Gastrocnemius medialis (tissue), 4 donors: ENCODE measurements at regions not wholly inside any gene's neighbourhood (a gene's known extent, or its start where the extent isn't known, plus 50 kb on each side); places are given as distances from the start of the nearest gene placed in this dataset.

Experiments
- ATAC-seq, 2 donors: fragments of 150-250 bp; one replicate each; pipeline ENCODE4 v1.9.1; 2016
- DNase-seq, 2 donors: peaks; one replicate each; pipeline ENCODE4 v3.0.0-alpha.2; 2019
- H3K27ac ChIP-seq, 4 donors: fragments of 200-600 bp; sonication (generic); 1 replicate in 1 of 4; 2 replicates in 3 of 4; pipeline ENCODE4 v1.5.1; 2016 to 2018; ENCODE audit warnings: mild to moderate bottlenecking in 2 of 4, moderate library complexity in 1 of 4
- H3K27me3 ChIP-seq, 3 donors: fragments of 200-600 bp; sonication (generic) in 2 of 3; 1 replicate in 1 of 3; 2 replicates in 2 of 3; pipeline versions ENCODE4 v1.5.1 to v1.6.0; 2016 to 2019; ENCODE audit warnings: mild to moderate bottlenecking in 1 of 3, moderate library complexity in 1 of 3
- H3K36me3 ChIP-seq, 2 donors: fragments of 200-600 bp; sonication (generic) in 1 of 2; one replicate each; pipeline ENCODE4 v1.5.1; 2017 to 2018
- H3K4me1 ChIP-seq, 2 donors: fragments of 200-600 bp; sonication (generic) in 1 of 2; one replicate each; pipeline ENCODE4 v1.5.1; 2016 to 2017; ENCODE audit warnings: mild to moderate bottlenecking in 2 of 2
- H3K4me3 ChIP-seq, 4 donors: fragments of 200-600 bp; sonication (generic) in 3 of 4; 1 replicate in 1 of 4; 2 replicates in 3 of 4; pipeline ENCODE4 v1.5.1; 2016 to 2019; ENCODE audit warnings: mild to moderate bottlenecking in 2 of 4
- H3K9me3 ChIP-seq, 3 donors: fragments of 200-600 bp; sonication (generic) in 2 of 3; 1 replicate in 1 of 3; 2 replicates in 2 of 3; pipeline ENCODE4 v1.5.1; 2016 to 2019
- POLR2A ChIP-seq, 2 donors: fragments of 450-650 bp; IDR thresholded peaks; one replicate each; pipeline ENCODE4 v1.6.1; 2017; ENCODE audit warnings: antibody characterized with exemption in 2 of 2, mild to moderate bottlenecking in 2 of 2, moderate library complexity in 2 of 2
- in situ Hi-C, 4 donors: fragments of 200-750 bp; cut with MboI; loops; one replicate each; pipeline versions ENCODE4 v1.15.0 to v1.8.0; 2017; ENCODE audit warnings: low sequenced_read_pairs in 4 of 4
- intact Hi-C: fragments of 100-400 bp; cut with DNase I; formaldehyde crosslinking; loops from one replicate; pipeline ENCODE4 v1.15.1; 2023; ENCODE audit warnings: low total_unique reads
- TF ChIP-seq, protein P1 (sequence below), 5 experiments: fragments of 450-650 bp in 3 of 5; fragments of 200-600 bp in 2 of 5; sonication (generic) in 2 of 5; IDR thresholded peaks in 4 of 5; conservative IDR thresholded peaks in 1 of 5; 1 replicate in 4 of 5; 2 replicates in 1 of 5; pipeline ENCODE4 v1.5.1; 2016 to 2019; ENCODE audit warnings: antibody characterized with exemption in 5 of 5, mild to moderate bottlenecking in 3 of 5, moderate library complexity in 3 of 5

DNA sequence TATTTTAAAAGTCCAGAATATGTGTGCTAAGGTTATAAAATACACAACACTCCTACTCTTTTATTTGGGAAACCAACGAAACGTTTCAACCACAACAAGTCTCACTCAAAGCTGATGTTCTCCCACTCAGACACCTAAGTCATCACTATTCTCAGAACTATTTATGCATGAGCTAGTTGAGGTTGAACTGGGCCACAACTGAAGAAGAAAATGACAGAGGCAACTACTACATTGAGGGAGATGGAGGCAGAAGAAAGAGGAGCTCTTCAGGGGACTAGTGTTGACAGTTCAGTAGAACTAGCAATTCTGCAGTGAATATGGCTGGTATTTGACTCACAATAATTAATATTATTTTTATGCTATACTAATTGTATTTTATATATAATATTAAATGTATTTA is 198.2 kb downstream of the SEC16B start:
- no peaks in the 10 kb centered on the region for H3K27me3 ChIP-seq
- DNase-seq (no peak), ATAC-seq (no peak)
- in situ Hi-C loops (loop anchor here in 2 of 4 donors (10.0 kb wide), 1 partner anchor 517 kb away; no protein-coding TSS in a partner anchor), intact Hi-C loops (no loop called here)
- H3K27ac ChIP-seq: no peak overlapping the region
- H3K4me3 ChIP-seq: no peak overlapping the region
- no peaks in the 10 kb centered on the region for H3K4me1 ChIP-seq
- H3K36me3 ChIP-seq: no peaks in the 10 kb centered on the region
- peaks cover 0 to 7% (median 0%) of the 10 kb centered on the region in 3 donors for H3K9me3 ChIP-seq
- TF ChIP-seq, protein P1, sequence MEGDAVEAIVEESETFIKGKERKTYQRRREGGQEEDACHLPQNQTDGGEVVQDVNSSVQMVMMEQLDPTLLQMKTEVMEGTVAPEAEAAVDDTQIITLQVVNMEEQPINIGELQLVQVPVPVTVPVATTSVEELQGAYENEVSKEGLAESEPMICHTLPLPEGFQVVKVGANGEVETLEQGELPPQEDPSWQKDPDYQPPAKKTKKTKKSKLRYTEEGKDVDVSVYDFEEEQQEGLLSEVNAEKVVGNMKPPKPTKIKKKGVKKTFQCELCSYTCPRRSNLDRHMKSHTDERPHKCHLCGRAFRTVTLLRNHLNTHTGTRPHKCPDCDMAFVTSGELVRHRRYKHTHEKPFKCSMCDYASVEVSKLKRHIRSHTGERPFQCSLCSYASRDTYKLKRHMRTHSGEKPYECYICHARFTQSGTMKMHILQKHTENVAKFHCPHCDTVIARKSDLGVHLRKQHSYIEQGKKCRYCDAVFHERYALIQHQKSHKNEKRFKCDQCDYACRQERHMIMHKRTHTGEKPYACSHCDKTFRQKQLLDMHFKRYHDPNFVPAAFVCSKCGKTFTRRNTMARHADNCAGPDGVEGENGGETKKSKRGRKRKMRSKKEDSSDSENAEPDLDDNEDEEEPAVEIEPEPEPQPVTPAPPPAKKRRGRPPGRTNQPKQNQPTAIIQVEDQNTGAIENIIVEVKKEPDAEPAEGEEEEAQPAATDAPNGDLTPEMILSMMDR (IDR thresholded peaks at IDR 0.05 in 4 of 5, conservative IDR thresholded peaks at IDR 0.05 in 1 of 5): no peak
- no peak for TF ChIP-seq POLR2A (IDR thresholded peaks at IDR 0.05)

DNA sequence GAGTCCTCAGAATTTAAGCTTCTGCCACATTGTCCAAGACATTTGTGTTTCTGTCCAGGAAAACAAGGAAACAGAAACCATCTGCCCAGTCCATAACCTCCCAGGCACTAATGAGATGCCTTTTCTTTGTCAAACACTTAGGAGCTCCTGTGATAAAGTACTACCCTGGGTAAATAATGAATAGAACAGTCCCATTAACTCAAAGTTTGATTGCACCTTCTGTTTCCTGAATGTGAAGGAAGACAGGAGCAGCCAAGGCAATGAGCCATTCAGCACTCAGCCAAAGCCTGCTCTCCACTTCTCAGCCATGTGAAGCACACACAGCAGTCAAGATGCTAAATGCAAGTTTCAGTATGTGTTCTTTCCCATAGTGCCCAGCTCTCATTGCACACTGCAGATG is 199.8 kb downstream of the SEC16B start:
- no peak overlapping the region for H3K4me3 ChIP-seq
- in situ Hi-C loops: loop anchor here in 2 of 4 donors (10.0 kb wide), 1 partner anchor 515 kb away; no protein-coding TSS in a partner anchor
- no peaks in the 10 kb centered on the region for H3K4me1 ChIP-seq
- TF ChIP-seq POLR2A (IDR thresholded peaks at IDR 0.05): no peak
- TF ChIP-seq, protein P1 (IDR thresholded peaks at IDR 0.05 in 4 of 5, conservative IDR thresholded peaks at IDR 0.05 in 1 of 5): no peak
- intact Hi-C loops: no loop called here
- peaks cover 0 to 7% (median 0%) of the 10 kb centered on the region in 3 donors for H3K9me3 ChIP-seq
- no peaks in the 10 kb centered on the region for H3K36me3 ChIP-seq
- ATAC-seq (no peak), DNase-seq (no peak)
- no peaks in the 10 kb centered on the region for H3K27me3 ChIP-seq
- H3K27ac ChIP-seq: no peak overlapping the region

DNA sequence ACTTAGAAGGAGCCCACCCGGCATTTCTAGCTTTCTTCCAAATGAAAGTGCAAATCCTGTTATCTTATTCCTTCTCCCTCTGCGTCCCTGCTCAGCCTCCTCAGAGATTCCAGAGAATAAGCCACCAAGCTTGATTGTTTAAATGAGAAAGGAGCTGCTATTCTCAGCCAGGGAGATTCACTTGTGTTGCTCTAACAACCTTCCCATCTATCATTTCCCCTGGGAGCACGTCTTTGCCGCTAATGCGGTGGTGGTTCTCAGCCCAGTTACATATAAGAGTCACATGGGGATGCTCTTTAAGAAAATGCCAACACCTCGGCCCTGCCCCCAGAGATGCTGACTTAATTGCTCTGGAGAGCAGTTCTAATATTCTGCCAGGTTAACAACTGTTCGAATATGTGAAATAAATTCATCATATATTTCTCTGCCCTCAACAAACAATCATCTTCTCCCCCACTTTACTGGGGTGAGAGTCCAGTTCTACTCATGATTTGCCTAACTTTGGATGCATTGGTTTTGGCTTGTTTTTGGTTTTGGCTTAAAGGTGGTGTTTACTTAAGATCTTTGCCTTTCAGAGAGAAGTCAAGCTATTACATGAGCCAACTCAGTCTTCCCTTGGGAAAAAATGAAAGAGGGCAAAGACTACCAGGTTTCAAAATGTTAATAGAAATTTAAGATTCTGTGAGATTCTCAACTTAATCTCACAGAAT is 213.9 kb downstream of the SEC16B start:
- intact Hi-C loops (no loop called here), in situ Hi-C loops (no loop called here)
- H3K4me3 ChIP-seq: no peak overlapping the region
- H3K27ac ChIP-seq: no peak overlapping the region
- TF ChIP-seq POLR2A (IDR thresholded peaks at IDR 0.05): no peak
- TF ChIP-seq, protein P1 (IDR thresholded peaks at IDR 0.05 in 4 of 5, conservative IDR thresholded peaks at IDR 0.05 in 1 of 5): no peak
- ATAC-seq: no peak
- H3K27me3 ChIP-seq: no peaks in the 10 kb centered on the region
- no peaks in the 10 kb centered on the region for H3K4me1 ChIP-seq
- no peaks in the 10 kb centered on the region for H3K9me3 ChIP-seq
- H3K36me3 ChIP-seq: no peaks in the 10 kb centered on the region
- no peak for DNase-seq

DNA sequence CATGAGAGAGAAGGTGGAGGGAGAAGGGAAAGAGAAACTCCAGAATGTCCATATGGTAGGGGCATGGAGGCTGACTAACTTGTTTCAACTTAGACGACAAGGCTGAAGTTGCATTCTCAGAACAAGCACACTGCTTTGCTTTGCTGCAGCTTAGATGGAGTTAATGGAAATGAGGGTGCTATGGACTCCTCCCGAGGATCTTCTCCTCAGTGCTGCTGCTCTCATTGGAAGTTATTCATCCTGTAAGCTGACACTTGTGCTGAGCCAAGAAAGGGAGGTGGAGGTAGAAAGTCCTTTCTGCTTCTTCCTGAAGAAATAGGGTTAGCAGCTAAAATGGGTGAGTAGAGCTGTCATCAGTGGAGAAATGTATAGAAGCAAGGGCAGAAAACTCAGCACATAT is 215.3 kb downstream of the SEC16B start:
- no peak overlapping the region for H3K27ac ChIP-seq
- no peaks in the 10 kb centered on the region for H3K4me1 ChIP-seq
- in situ Hi-C loops (no loop called here), intact Hi-C loops (no loop called here)
- ATAC-seq (no peak), DNase-seq (no peak)
- H3K9me3 ChIP-seq: no peaks in the 10 kb centered on the region
- no peak overlapping the region for H3K4me3 ChIP-seq
- TF ChIP-seq, protein P1 (IDR thresholded peaks at IDR 0.05 in 4 of 5, conservative IDR thresholded peaks at IDR 0.05 in 1 of 5): no peak
- TF ChIP-seq POLR2A (IDR thresholded peaks at IDR 0.05): no peak
- H3K36me3 ChIP-seq: no peaks in the 10 kb centered on the region
- no peaks in the 10 kb centered on the region for H3K27me3 ChIP-seq
